PC-3 (cell line): ENCODE measurements at regions not wholly inside any gene's neighbourhood (a gene's known extent, or its start where the extent isn't known, plus 50 kb on each side); places are given as distances from the start of the nearest gene placed in this dataset.

Experiments
- ATAC-seq: fragments of 200-7000 bp; cut with Tn5 transposase; 2 replicates; pipeline ENCODE4 v1.9.1; 2020; ENCODE audit warnings: mild to moderate bottlenecking, moderate library complexity
- BruUV-seq: library from RNA; stranded (reverse); fragments of 400-500 nt; replicated peaks from 2 replicates; lab custom pipeline; 2021; lab: Mats Ljungman, UMichigan
- CTCF ChIA-PET: fragments of 300-600 bp; sonication (Branson Sonifier 250); formaldehyde crosslinking; loops from one replicate; lab custom pipeline; 2022; ENCODE audit warnings: antibody characterized with exemption; lab: Charles Lee
- POLR2A ChIA-PET: fragments of 300-600 bp; sonication (Branson Sonifier 250); formaldehyde crosslinking; loops from one replicate; lab custom pipeline; 2022; ENCODE audit warnings: antibody characterized with exemption; ENCODE audit not compliant: unreplicated experiment; lab: Charles Lee
- DNase-seq: peaks from one replicate; pipeline ENCODE4 v3.0.0-alpha.2; 2015
- H2AFZ ChIP-seq: fragments of 300-600 bp; sonication (generic); 2 replicates; pipeline ENCODE4 v1.6.0; 2016; ENCODE audit warnings: antibody characterized with exemption, low read length
- H3F3A ChIP-seq: fragments of 300-600 bp; sonication (generic); one replicate; pipeline ENCODE4 v1.6.0; 2017; ENCODE audit warnings: antibody characterized with exemption, low read length, control low read depth, mild to moderate bottlenecking; ENCODE audit not compliant: unreplicated experiment
- H3K27ac ChIP-seq: fragments of 300-600 bp; sonication (generic); 2 replicates; pipeline ENCODE4 v1.5.1; 2016; ENCODE audit warnings: mild to moderate bottlenecking, low read length
- H3K27me3 ChIP-seq: fragments of 300-600 bp; sonication (generic); 2 replicates; pipeline ENCODE4 v1.6.1; 2016; ENCODE audit warnings: low read length, mixed read lengths
- H3K36me3 ChIP-seq: fragments of 300-600 bp; sonication (generic); 2 replicates; pipeline ENCODE4 v1.6.1; 2016; ENCODE audit warnings: low read depth, mixed run types, low read length, mixed read lengths
- H3K4me1 ChIP-seq: fragments of 300-600 bp; sonication (generic); 2 replicates; pipeline ENCODE4 v1.5.1; 2016; ENCODE audit warnings: low read length; ENCODE audit not compliant: insufficient read depth
- H3K4me2 ChIP-seq: fragments of 300-600 bp; sonication (generic); 2 replicates; pipeline ENCODE4 v1.6.0; 2016; ENCODE audit warnings: low read length
- H3K4me3 ChIP-seq: fragments of 300-600 bp; sonication (generic); 2 replicates; pipeline ENCODE4 v1.5.1; 2016; ENCODE audit warnings: mild to moderate bottlenecking, low read length, mixed read lengths
- H3K79me2 ChIP-seq: fragments of 300-600 bp; sonication (generic); 2 replicates; pipeline ENCODE4 v1.6.1; 2017; ENCODE audit warnings: low read length, mixed read lengths
- H3K9ac ChIP-seq: fragments of 300-600 bp; sonication (generic); 2 replicates; pipeline ENCODE4 v1.6.0; 2016; ENCODE audit warnings: mild to moderate bottlenecking, low read length
- H3K9me2 ChIP-seq: fragments of 300-600 bp; sonication (generic); replicated peaks from 2 replicates; pipeline ENCODE4 v1.6.1; 2016; ENCODE audit warnings: mixed run types, low read length, mixed read lengths
- H3K9me3 ChIP-seq: fragments of 300-600 bp; sonication (generic); 2 replicates; pipeline ENCODE4 v1.6.1; 2016; ENCODE audit warnings: low read length, mixed read lengths
- H4K20me1 ChIP-seq: fragments of 300-600 bp; sonication (generic); 2 replicates; pipeline ENCODE4 v1.6.1; 2016; ENCODE audit warnings: low read length, mixed read lengths
- CTCF ChIP-seq: fragments of 300-600 bp; sonication (generic); conservative IDR thresholded peaks from 2 replicates; pipeline ENCODE4 v1.5.1; 2017; ENCODE audit warnings: antibody characterized with exemption, low read depth, mild to moderate bottlenecking, low read length
- EZH2 ChIP-seq: fragments of 300-600 bp; sonication (generic); IDR thresholded peaks from one replicate; pipeline ENCODE4 v1.6.1; 2017; ENCODE audit warnings: antibody characterized with exemption, mild to moderate bottlenecking, low read length; ENCODE audit not compliant: unreplicated experiment
- EZH2phosphoT487 ChIP-seq: fragments of 300-600 bp; sonication (generic); IDR thresholded peaks from 2 replicates; pipeline ENCODE4 v1.6.1; 2018; ENCODE audit warnings: mild to moderate bottlenecking, antibody characterized with exemption, low read length, borderline replicate concordance
- intact Hi-C: fragments of 100-400 bp; cut with micrococcal nuclease; formaldehyde crosslinking; loops from 2 replicates; pipeline ENCODE4 v1.9.0; 2023

DNA sequence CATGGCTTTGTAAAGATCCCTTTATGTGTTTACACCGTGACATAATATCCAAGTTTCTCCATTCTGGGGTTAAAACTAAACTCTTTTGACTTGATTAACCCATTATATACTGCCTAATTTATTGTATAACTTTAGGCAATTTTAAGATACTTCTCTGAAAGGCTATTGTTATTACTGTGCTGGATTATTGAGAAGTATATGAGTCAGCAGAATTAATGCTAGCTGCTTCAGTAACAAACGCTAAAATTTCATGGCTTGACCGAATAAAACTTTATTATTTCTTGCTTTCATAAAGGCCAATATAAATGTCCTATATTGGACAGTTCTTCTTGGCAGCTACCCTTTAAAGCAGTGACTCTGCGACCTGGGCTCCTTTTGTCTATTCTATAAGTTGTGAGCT lies 853.9 kb downstream of the SORCS3 start:
- no peaks in the 10 kb centered on the region for H3K79me2 ChIP-seq
- ATAC-seq: no peak

DNA sequence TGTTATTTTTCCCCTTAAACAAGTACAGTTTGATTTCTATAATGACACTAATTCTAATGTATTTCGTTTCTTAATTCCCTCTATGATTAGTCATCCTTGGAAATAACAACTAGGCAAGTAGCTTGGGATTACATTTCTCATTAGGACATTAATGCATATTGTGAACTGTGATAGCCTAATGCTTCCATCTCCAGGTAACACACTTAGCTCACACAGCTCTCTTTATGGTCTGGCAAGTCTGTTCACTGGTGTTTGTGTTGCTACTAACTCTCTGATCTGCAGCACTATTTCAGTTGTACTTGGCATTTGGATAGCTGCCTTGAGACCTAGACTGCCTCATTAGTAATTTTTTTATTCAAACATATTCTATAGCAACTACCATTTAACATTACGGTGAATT lies 853.2 kb downstream of the SORCS3 start:
- Histone ChIP-seq H3K4me1 (no peaks in the 10 kb centered on the region), H3K4me3 (no peak overlapping the region), H3K27me3 (no peaks in the 10 kb centered on the region), H3K36me3 (no peaks in the 10 kb centered on the region), H3K27ac (no peak overlapping the region), H3K9me3 (no peaks in the 10 kb centered on the region), H2AFZ (no peak overlapping the region), H4K20me1 (no peaks in the 10 kb centered on the region), H3K79me2 (no peaks in the 10 kb centered on the region), H3F3A (no peaks in the 10 kb centered on the region), H3K9ac (no peak overlapping the region), H3K9me2 (no peaks in the 10 kb centered on the region), H3K4me2 (no peak overlapping the region)
- ATAC-seq (no peak), DNase-seq (no peak)
- BruUV-seq: no TSS peak
- intact Hi-C loops: no loop called here
- POLR2A ChIA-PET: no interaction called here
- CTCF ChIA-PET: no interaction called here
- TF ChIP-seq EZH2phosphoT487 (no peak), EZH2 (no peak), CTCF (no peak)

More for the DNA sequence above, 853.9 kb downstream of the SORCS3 start:
- H3K27ac ChIP-seq: no peak overlapping the region
- H3F3A ChIP-seq: no peaks in the 10 kb centered on the region
- H4K20me1 ChIP-seq: no peaks in the 10 kb centered on the region
- TF ChIP-seq EZH2phosphoT487 (no peak), CTCF (no peak), EZH2 (no peak)
- POLR2A ChIA-PET: no interaction called here
- CTCF ChIA-PET: no interaction called here
- H3K9me2 ChIP-seq: no peaks in the 10 kb centered on the region
- DNase-seq: no peak
- H3K9ac ChIP-seq: no peak overlapping the region
- no peak overlapping the region for H3K4me3 ChIP-seq
- intact Hi-C loops: no loop called here
- no TSS peak for BruUV-seq
- H3K4me1 ChIP-seq: no peaks in the 10 kb centered on the region
- H3K27me3 ChIP-seq: no peaks in the 10 kb centered on the region
- no peak overlapping the region for H2AFZ ChIP-seq
- no peaks in the 10 kb centered on the region for H3K36me3 ChIP-seq
- no peaks in the 10 kb centered on the region for H3K9me3 ChIP-seq
- H3K4me2 ChIP-seq: no peak overlapping the region

DNA sequence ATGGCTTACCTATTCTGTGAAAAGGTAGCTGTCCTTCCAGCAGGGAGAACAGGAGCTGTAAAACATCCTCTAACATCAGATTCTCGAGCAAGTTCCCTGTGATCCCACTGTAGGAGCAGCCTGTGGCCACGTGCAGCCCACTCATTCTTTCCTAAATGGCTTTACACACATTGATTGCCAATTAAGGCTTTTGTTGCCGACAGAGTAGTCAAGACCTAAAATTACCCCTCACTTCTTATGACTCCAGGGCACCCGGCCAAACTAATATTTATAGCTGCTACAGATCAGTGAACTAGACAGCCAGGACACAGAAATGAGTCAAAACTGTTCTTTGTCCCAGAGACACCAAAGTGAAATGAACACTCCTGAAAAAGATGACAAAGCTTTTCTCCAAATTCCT lies 832.1 kb downstream of the SORCS3 start:
- H3K27ac ChIP-seq: no peak overlapping the region
- no TSS peak for BruUV-seq
- no peaks in the 10 kb centered on the region for H3K79me2 ChIP-seq

More for the DNA sequence above, 832.1 kb downstream of the SORCS3 start:
- Histone ChIP-seq H4K20me1 (no peaks in the 10 kb centered on the region), H3F3A (no peaks in the 10 kb centered on the region), H3K36me3 (no peaks in the 10 kb centered on the region), H3K27me3 (no peaks in the 10 kb centered on the region), H3K9ac (no peak overlapping the region), H3K4me3 (no peak overlapping the region), H3K9me3 (no peaks in the 10 kb centered on the region), H3K4me1 (no peaks in the 10 kb centered on the region), H2AFZ (no peak overlapping the region), H3K9me2 (no peaks in the 10 kb centered on the region), H3K4me2 (no peak overlapping the region)
- TF ChIP-seq CTCF (no peak), EZH2phosphoT487 (no peak), EZH2 (no peak)
- CTCF ChIA-PET: no interaction called here
- POLR2A ChIA-PET: no interaction called here
- DNase-seq: no peak
- no peak for ATAC-seq
- intact Hi-C loops: no loop called here
